HCT116 (cell line): ENCODE measurements at regions not wholly inside any gene's neighbourhood (a gene's known extent, or its start where the extent isn't known, plus 50 kb on each side); places are given as distances from the start of the nearest gene placed in this dataset.
A peak's percentile ranks its signal among the peaks of the same experiment; 100 is the strongest.

Experiments used
- ATAC-seq: fragments of 200-7000 bp; cut with Tn5 transposase; 2 replicates; pipeline ENCODE4 v1.9.1; 2020; ENCODE audit warnings: mild to moderate bottlenecking, moderate library complexity
- BruUV-seq: library from RNA; stranded (reverse); fragments of 400-500 nt; replicated peaks from 2 replicates; lab custom pipeline; 2021; lab: Mats Ljungman, UMichigan
- CTCF ChIA-PET: fragments of 300-600 bp; sonication (Branson Sonifier 250); formaldehyde crosslinking; loops from one replicate; lab custom pipeline; 2021; ENCODE audit warnings: antibody characterized with exemption; lab: Charles Lee
- POLR2A ChIA-PET: fragments of 300-600, 350-600 bp; sonication (Branson Sonifier 250); formaldehyde crosslinking; loops from one replicate; lab custom pipeline; 2021; ENCODE audit warnings: antibody characterized with exemption; lab: Charles Lee
- RAD21 ChIA-PET, 2 experiments: fragments of 300-600 bp; sonication (Branson Sonifier 250); formaldehyde crosslinking; loops; one replicate each; lab custom pipeline; 2023; ENCODE audit warnings: low total read pairs in 2 of 2; ENCODE audit not compliant: uncharacterized antibody in 2 of 2, unreplicated experiment in 2 of 2, low non-redundant PET in 1 of 2; lab: Charles Lee
- DNase-seq: peaks from one replicate; pipeline ENCODE4 v3.0.0-alpha.2; 2010; ENCODE audit warnings: low read depth, low spot score
- H2AFZ ChIP-seq: fragments of 200-600 bp; shearing (Covaris generic), sonication (generic); 2 replicates; pipeline ENCODE4 v1.6.1; 2017; ENCODE audit warnings: low read depth, mixed run types, mixed read lengths, antibody characterized with exemption, low read length; ENCODE audit not compliant: poor library complexity, severe bottlenecking
- H3K27ac ChIP-seq: 2 replicates; pipeline ENCODE4 v1.5.1; 2012; ENCODE audit warnings: low read depth, low read length
- H3K27me3 ChIP-seq: fragments of 200-600 bp; sonication (generic); 2 replicates; pipeline ENCODE4 v1.6.1; 2016; ENCODE audit warnings: mixed run types, low read length, mixed read lengths; ENCODE audit not compliant: insufficient read depth
- H3K36me3 ChIP-seq, 2 experiments: fragments of 200-500 bp in 1 of 2; fragments of 200-600 bp in 1 of 2; sonication (Bioruptor generic) in 1 of 2; sonication (generic) in 1 of 2; 2 replicates each; pipeline versions ENCODE4 v1.5.1 to v1.6.1; 2014 to 2016; ENCODE audit warnings: low read length in 2 of 2, inconsistent platforms in 1 of 2, mixed read lengths in 1 of 2, mixed run types in 1 of 2; ENCODE audit not compliant: insufficient read depth in 2 of 2, control insufficient read depth in 1 of 2
- H3K4me1 ChIP-seq, 2 experiments: fragments of 200-600 bp in 1 of 2; sonication (generic) in 1 of 2; 2 replicates each; pipeline versions ENCODE4 v1.5.1 to v1.6.1; 2012 to 2017; ENCODE audit warnings: low read length in 2 of 2, inconsistent platforms in 1 of 2, mild to moderate bottlenecking in 1 of 2, mixed read lengths in 1 of 2, mixed run types in 1 of 2, moderate library complexity in 1 of 2; ENCODE audit not compliant: insufficient read depth in 2 of 2, control insufficient read depth in 1 of 2
- H3K4me2 ChIP-seq: fragments of 200-600 bp; sonication (generic); 2 replicates; pipeline ENCODE4 v1.6.1; 2017; ENCODE audit warnings: mixed run types, low read length, mixed read lengths
- H3K4me3 ChIP-seq, 2 experiments: fragments of 200-600 bp in 1 of 2; sonication (generic) in 1 of 2; replicated peaks in 1 of 2; 2 replicates each; pipeline ENCODE4 v1.5.1; 2011 to 2016; ENCODE audit warnings: low read length in 2 of 2, control low read depth in 1 of 2, low read depth in 1 of 2, mild to moderate bottlenecking in 1 of 2, mixed read lengths in 1 of 2, mixed run types in 1 of 2
- H3K79me2 ChIP-seq: fragments of 200-600 bp; sonication (generic); 2 replicates; pipeline ENCODE4 v1.6.1; 2017; ENCODE audit warnings: mild to moderate bottlenecking, mixed run types, low read length, moderate library complexity, mixed read lengths; ENCODE audit not compliant: insufficient read depth
- H3K9ac ChIP-seq: fragments of 200-600 bp; sonication (generic); 2 replicates; pipeline ENCODE4 v1.6.1; 2016; ENCODE audit warnings: low read length, mixed read lengths
- H3K9me2 ChIP-seq: fragments of 200-600 bp; sonication (generic), shearing (Covaris generic); 2 replicates; pipeline ENCODE4 v1.6.1; 2017; ENCODE audit warnings: mixed run types, mild to moderate bottlenecking, moderate library complexity; ENCODE audit not compliant: insufficient read depth
- H3K9me3 ChIP-seq, 2 experiments: fragments of 200-500 bp in 1 of 2; fragments of 200-600 bp in 1 of 2; sonication (Bioruptor generic) in 1 of 2; sonication (generic) in 1 of 2; 2 replicates each; pipeline ENCODE4 v1.6.1; 2014 to 2017; ENCODE audit warnings: low read length in 2 of 2, mixed read lengths in 2 of 2, inconsistent platforms in 1 of 2, low read depth in 1 of 2, mild to moderate bottlenecking in 1 of 2, mixed run types in 1 of 2, moderate library complexity in 1 of 2; ENCODE audit not compliant: control insufficient read depth in 1 of 2, insufficient read depth in 1 of 2
- H4K20me1 ChIP-seq: fragments of 200-600 bp; sonication (generic), shearing (Covaris generic); 2 replicates; pipeline ENCODE4 v1.6.1; 2017; ENCODE audit warnings: mixed run types, mild to moderate bottlenecking, moderate library complexity; ENCODE audit not compliant: insufficient read depth
- CEBPB ChIP-seq: IDR thresholded peaks from 2 replicates; pipeline ENCODE4 v1.6.1; 2012; ENCODE audit warnings: low read depth
- JUND ChIP-seq: IDR thresholded peaks from 2 replicates; pipeline ENCODE4 v1.6.1; 2012
- MAX ChIP-seq: IDR thresholded peaks from 2 replicates; pipeline ENCODE4 v1.6.1; 2012
- POLR2AphosphoS5 ChIP-seq: IDR thresholded peaks from 2 replicates; pipeline ENCODE4 v1.6.1; 2011; ENCODE audit warnings: mild to moderate bottlenecking, low read depth, low read length, moderate library complexity
- SP1 ChIP-seq: IDR thresholded peaks from 2 replicates; pipeline ENCODE4 v1.6.1; 2012; ENCODE audit warnings: low read depth
- YY1 ChIP-seq: IDR thresholded peaks from 2 replicates; pipeline ENCODE4 v1.6.1; 2011; ENCODE audit warnings: low read length, low read depth, moderate library complexity, mild to moderate bottlenecking; ENCODE audit not compliant: insufficient replicate concordance; ENCODE audit errors: extremely low read depth
- ZBTB33 ChIP-seq: IDR thresholded peaks from 2 replicates; pipeline ENCODE4 v1.6.1; 2011; ENCODE audit warnings: mild to moderate bottlenecking, low read length, moderate library complexity; ENCODE audit not compliant: insufficient replicate concordance; ENCODE audit errors: extremely low read depth
- ZFX ChIP-seq: fragments of 450-650 bp; IDR thresholded peaks from 2 replicates; pipeline ENCODE4 v1.6.1; 2017
- intact Hi-C: fragments of 100-400 bp; cut with micrococcal nuclease; formaldehyde crosslinking; loops from 2 replicates; pipeline ENCODE4 v1.10.0; 2022
- TF ChIP-seq, protein P1 (sequence below): IDR thresholded peaks from 2 replicates; pipeline ENCODE4 v1.6.1; 2012; ENCODE audit warnings: low read depth

GRCh38 chr18:30623401-30624065, 419.0 kb downstream of the DSC3 start:
- Histone ChIP-seq H3K9me2 (no peaks in the 10 kb centered on the region), H3K79me2 (no peaks in the 10 kb centered on the region), H3K4me1 (peaks cover 2 to 9% of the 10 kb centered on the region in 2 experiments; a peak in 3 of 4 replicates), H2AFZ (peak overlapping the region; percentile 63), H3K9me3 (no peaks in the 10 kb centered on the region), H3K4me3 (no peak overlapping the region), H3K27ac (peak overlapping the region; percentile 9; the same call in 1 of the 2 replicates), H3K9ac (no peak overlapping the region), H3K27me3 (no peaks in the 10 kb centered on the region), H3K36me3 (no peaks in the 10 kb centered on the region), H3K4me2 (peak overlapping the region; percentile 54), H4K20me1 (no peaks in the 10 kb centered on the region)
- no TSS peak for BruUV-seq
- DNase-seq (no peak), ATAC-seq (no peak)
- ChIA-PET POLR2A (no interaction called here), RAD21 (no interaction called here), CTCF (no interaction called here)
- intact Hi-C loops: no loop called here
- TF ChIP-seq POLR2AphosphoS5 (no peak), SP1 (no peak), ZBTB33 (no peak), ZFX (no peak), JUND (peak; percentile 20; the same call in 1 of the 2 replicates)

- H2AFZ ChIP-seq: no peak overlapping the region
- intact Hi-C loops: no loop called here
- ChIA-PET POLR2A (no interaction called here), RAD21 (no interaction called here), CTCF (no interaction called here)
- peaks cover 2 to 9% of the 10 kb centered on the region in 2 experiments; a peak in 3 of 4 replicates for H3K4me1 ChIP-seq
- no peak overlapping the region for H3K27ac ChIP-seq
- BruUV-seq: no TSS peak
- H3K4me3 ChIP-seq: no peak overlapping the region
- H3K9me2 ChIP-seq: no peaks in the 10 kb centered on the region
- ATAC-seq (no peak), DNase-seq (no peak)
- no peak overlapping the region for H3K9ac ChIP-seq
- TF ChIP-seq MAX: no peak
- no peak for TF ChIP-seq CEBPB
- TF ChIP-seq, protein P1, sequence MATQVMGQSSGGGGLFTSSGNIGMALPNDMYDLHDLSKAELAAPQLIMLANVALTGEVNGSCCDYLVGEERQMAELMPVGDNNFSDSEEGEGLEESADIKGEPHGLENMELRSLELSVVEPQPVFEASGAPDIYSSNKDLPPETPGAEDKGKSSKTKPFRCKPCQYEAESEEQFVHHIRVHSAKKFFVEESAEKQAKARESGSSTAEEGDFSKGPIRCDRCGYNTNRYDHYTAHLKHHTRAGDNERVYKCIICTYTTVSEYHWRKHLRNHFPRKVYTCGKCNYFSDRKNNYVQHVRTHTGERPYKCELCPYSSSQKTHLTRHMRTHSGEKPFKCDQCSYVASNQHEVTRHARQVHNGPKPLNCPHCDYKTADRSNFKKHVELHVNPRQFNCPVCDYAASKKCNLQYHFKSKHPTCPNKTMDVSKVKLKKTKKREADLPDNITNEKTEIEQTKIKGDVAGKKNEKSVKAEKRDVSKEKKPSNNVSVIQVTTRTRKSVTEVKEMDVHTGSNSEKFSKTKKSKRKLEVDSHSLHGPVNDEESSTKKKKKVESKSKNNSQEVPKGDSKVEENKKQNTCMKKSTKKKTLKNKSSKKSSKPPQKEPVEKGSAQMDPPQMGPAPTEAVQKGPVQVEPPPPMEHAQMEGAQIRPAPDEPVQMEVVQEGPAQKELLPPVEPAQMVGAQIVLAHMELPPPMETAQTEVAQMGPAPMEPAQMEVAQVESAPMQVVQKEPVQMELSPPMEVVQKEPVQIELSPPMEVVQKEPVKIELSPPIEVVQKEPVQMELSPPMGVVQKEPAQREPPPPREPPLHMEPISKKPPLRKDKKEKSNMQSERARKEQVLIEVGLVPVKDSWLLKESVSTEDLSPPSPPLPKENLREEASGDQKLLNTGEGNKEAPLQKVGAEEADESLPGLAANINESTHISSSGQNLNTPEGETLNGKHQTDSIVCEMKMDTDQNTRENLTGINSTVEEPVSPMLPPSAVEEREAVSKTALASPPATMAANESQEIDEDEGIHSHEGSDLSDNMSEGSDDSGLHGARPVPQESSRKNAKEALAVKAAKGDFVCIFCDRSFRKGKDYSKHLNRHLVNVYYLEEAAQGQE: no peak
- TF ChIP-seq YY1: no peak
- no peaks in the 10 kb centered on the region for H3K36me3 ChIP-seq
- no peak overlapping the region for H3K4me2 ChIP-seq
- H3K27me3 ChIP-seq: no peaks in the 10 kb centered on the region
- no peaks in the 10 kb centered on the region for H4K20me1 ChIP-seq
- no peaks in the 10 kb centered on the region for H3K9me3 ChIP-seq
- H3K79me2 ChIP-seq: no peaks in the 10 kb centered on the region
Observed at GRCh38 chr18:30622635-30623034, 419.9 kb downstream of the DSC3 start.
